H9 (cell line): ENCODE measurements at regions not wholly inside any gene's neighbourhood (a gene's known extent, or its start where the extent isn't known, plus 50 kb on each side); places are given as distances from the start of the nearest gene placed in this dataset.

Experiments
- DNase-seq: peaks from one replicate; pipeline ENCODE4 v3.0.0-alpha.2; 2017
- H2AFZ ChIP-seq: one replicate; pipeline ENCODE4 v1.6.1; 2013; ENCODE audit warnings: mild to moderate bottlenecking, low read length, control low read depth, moderate library complexity
- H2AK5ac ChIP-seq: 2 replicates; pipeline ENCODE4 v1.6.1; 2013; ENCODE audit warnings: low read length, control low read depth, mixed read lengths; ENCODE audit not compliant: insufficient read length
- H2BK120ac ChIP-seq: one replicate; pipeline ENCODE4 v1.6.1; 2013; ENCODE audit warnings: low read depth, mild to moderate bottlenecking, low read length, control low read depth, inconsistent platforms; ENCODE audit not compliant: poor library complexity, severe bottlenecking
- H2BK12ac ChIP-seq: 2 replicates; pipeline ENCODE4 v1.6.1; 2013; ENCODE audit warnings: low read length, control low read depth, mixed read lengths, low read depth; ENCODE audit not compliant: insufficient read length
- H2BK15ac ChIP-seq: 2 replicates; pipeline ENCODE4 v1.6.1; 2013; ENCODE audit warnings: low read depth, low read length, control low read depth
- H2BK20ac ChIP-seq: one replicate; pipeline ENCODE4 v1.6.1; 2013; ENCODE audit warnings: low read depth, mild to moderate bottlenecking, low read length, control low read depth, inconsistent platforms; ENCODE audit not compliant: poor library complexity, severe bottlenecking
- H2BK5ac ChIP-seq: 2 replicates; pipeline ENCODE4 v1.6.1; 2013; ENCODE audit warnings: low read length, control low read depth, mixed read lengths; ENCODE audit not compliant: insufficient read length
- H3K14ac ChIP-seq: 2 replicates; pipeline ENCODE4 v1.6.1; 2013; ENCODE audit warnings: low read length, control low read depth; ENCODE audit not compliant: insufficient read depth
- H3K18ac ChIP-seq: 2 replicates; pipeline ENCODE4 v1.6.1; 2013; ENCODE audit warnings: low read depth, mild to moderate bottlenecking, mixed read lengths, low read length, control low read depth; ENCODE audit not compliant: insufficient read length
- H3K23ac ChIP-seq: 2 replicates; pipeline ENCODE4 v1.6.1; 2013; ENCODE audit warnings: low read length, control low read depth, mixed read lengths, low read depth; ENCODE audit not compliant: insufficient read length
- H3K23me2 ChIP-seq: 2 replicates; pipeline ENCODE4 v1.6.1; 2013; ENCODE audit warnings: low read depth, mild to moderate bottlenecking, mixed read lengths, low read length, control low read depth; ENCODE audit not compliant: insufficient read length, poor library complexity, severe bottlenecking
- H3K27ac ChIP-seq: 2 replicates; pipeline ENCODE4 v1.5.1; 2013; ENCODE audit warnings: low read length, control low read depth, mixed read lengths, low read depth; ENCODE audit not compliant: insufficient read length
- H3K27me3 ChIP-seq: 2 replicates; pipeline ENCODE4 v1.6.1; 2013; ENCODE audit warnings: low read length, control low read depth, inconsistent platforms; ENCODE audit not compliant: insufficient read depth
- H3K4ac ChIP-seq: 2 replicates; pipeline ENCODE4 v1.6.1; 2013; ENCODE audit warnings: low read depth, mild to moderate bottlenecking, control low read depth, inconsistent platforms, low read length, moderate library complexity
- H3K4me1 ChIP-seq: 2 replicates; pipeline ENCODE4 v1.6.1; 2013; ENCODE audit warnings: low read length, control low read depth, inconsistent platforms; ENCODE audit not compliant: insufficient read depth
- H3K4me2 ChIP-seq: 2 replicates; pipeline ENCODE4 v1.6.1; 2013; ENCODE audit warnings: low read length, control low read depth, mixed read lengths; ENCODE audit not compliant: insufficient read length, insufficient read depth
- H3K56ac ChIP-seq: 2 replicates; pipeline ENCODE4 v1.6.1; 2013; ENCODE audit warnings: low read depth, mild to moderate bottlenecking, mixed read lengths, low read length, control low read depth; ENCODE audit not compliant: insufficient read length
- H3K79me1 ChIP-seq: 2 replicates; pipeline ENCODE4 v1.6.1; 2013; ENCODE audit warnings: low read depth, mild to moderate bottlenecking, moderate library complexity, low read length, control low read depth, inconsistent platforms; ENCODE audit not compliant: insufficient read depth, poor library complexity, severe bottlenecking
- H3K79me2 ChIP-seq: 2 replicates; pipeline ENCODE4 v1.6.1; 2013; ENCODE audit warnings: low read length, control low read depth, inconsistent platforms; ENCODE audit not compliant: insufficient read depth
- H3K9ac ChIP-seq: 2 replicates; pipeline ENCODE4 v1.6.1; 2013; ENCODE audit warnings: low read length, control low read depth, mixed read lengths; ENCODE audit not compliant: insufficient read length; ENCODE audit errors: extremely low read depth
- H3K9me3 ChIP-seq: one replicate; pipeline ENCODE4 v1.6.1; 2013; ENCODE audit warnings: low read depth, low read length, inconsistent platforms; ENCODE audit not compliant: control insufficient read depth
- H3T11ph ChIP-seq: one replicate; pipeline ENCODE4 v1.6.1; 2013; ENCODE audit warnings: mild to moderate bottlenecking, low read length, control low read depth, inconsistent platforms
- H4K20me1 ChIP-seq: one replicate; pipeline ENCODE4 v1.6.1; 2013; ENCODE audit not compliant: control insufficient read depth, insufficient read length, insufficient read depth
- H4K5ac ChIP-seq: 2 replicates; pipeline ENCODE4 v1.6.1; 2013; ENCODE audit warnings: low read depth, mild to moderate bottlenecking, mixed read lengths, low read length, control low read depth; ENCODE audit not compliant: insufficient read length
- H4K8ac ChIP-seq: replicated peaks from 2 replicates; pipeline ENCODE4 v1.6.1; 2013; ENCODE audit warnings: low read length, control low read depth, mixed read lengths, low read depth; ENCODE audit not compliant: insufficient read length
- H4K91ac ChIP-seq: 2 replicates; pipeline ENCODE4 v1.6.1; 2013; ENCODE audit warnings: low read depth, mild to moderate bottlenecking, moderate library complexity, mixed read lengths, low read length, control low read depth; ENCODE audit not compliant: insufficient read length
- H3K27ac Mint-ChIP-seq, 3 experiments: 2 replicates in 2 of 3; 3 replicates in 1 of 3; pipeline ENCODE4 v1.8.0; 2020 to 2021; ENCODE audit warnings: mixed read lengths in 3 of 3, mild to moderate bottlenecking in 1 of 3, moderate library complexity in 1 of 3
- H3K27me3 Mint-ChIP-seq: 2 replicates; pipeline ENCODE4 v1.8.0; 2021; ENCODE audit warnings: low read depth, mild to moderate bottlenecking, moderate library complexity, mixed read lengths
- H3K36me3 Mint-ChIP-seq, 3 experiments: 2 replicates in 2 of 3; 3 replicates in 1 of 3; pipeline ENCODE4 v1.8.0; 2020 to 2021; ENCODE audit warnings: low read depth in 3 of 3, mixed read lengths in 3 of 3; ENCODE audit not compliant: insufficient read depth in 1 of 3
- H3K4me1 Mint-ChIP-seq, 2 experiments: 2 replicates each; pipeline ENCODE4 v1.8.0; 2020; ENCODE audit warnings: mixed read lengths in 2 of 2
- H3K4me3 Mint-ChIP-seq, 2 experiments: 2 replicates in 1 of 2; 3 replicates in 1 of 2; pipeline ENCODE4 v1.8.0; 2020 to 2021; ENCODE audit warnings: mild to moderate bottlenecking in 2 of 2, mixed read lengths in 2 of 2, moderate library complexity in 1 of 2
- H3K9me3 Mint-ChIP-seq, 2 experiments: 2 replicates in 1 of 2; 3 replicates in 1 of 2; pipeline ENCODE4 v1.8.0; 2020; ENCODE audit warnings: mild to moderate bottlenecking in 2 of 2, mixed read lengths in 2 of 2, moderate library complexity in 1 of 2
- CTCF ChIP-seq: fragments of 200-600 bp; sonication (generic); conservative IDR thresholded peaks from 3 replicates; pipeline ENCODE4 v1.8.0; 2021; ENCODE audit warnings: antibody characterized with exemption, mild to moderate bottlenecking
- WGBS: extraction: QIAGEN DNeasy Blood & Tissue Kit; methylation state at CpG from one replicate; pipeline ENCODE4 v1.1.7; 2013; ENCODE audit warnings: missing lambda C conversion rate, low lambda C conversion rate, mixed read lengths; ENCODE audit not compliant: insufficient read length; ENCODE audit errors: extremely low coverage; 5-methylcytosine and 5-hydroxymethylcytosine counted together

- H3K9me3 ChIP-seq = no peaks in the 10 kb centered on the region
Observed at GRCh38 chr13:97780486-97780885, 173.0 kb upstream of the IPO5 start.

More at GRCh38 chr13:97780486-97780885, 173.0 kb upstream of the IPO5 start:
- no peak for DNase-seq
- no peak overlapping the region for H4K5ac ChIP-seq
- no peak overlapping the region for H3K23ac ChIP-seq
- no peaks in the 10 kb centered on the region for H3K79me1 ChIP-seq
- no peaks in the 10 kb centered on the region for H3K23me2 ChIP-seq
- peaks cover 3% of the 10 kb centered on the region for H3K27me3 Mint-ChIP-seq
- H3K9ac ChIP-seq = no peak overlapping the region
- H4K91ac ChIP-seq = no peak overlapping the region
- H3K27ac Mint-ChIP-seq = no peak overlapping the region
- no peak overlapping the region for H3K27ac ChIP-seq
- no peaks in the 10 kb centered on the region for H3K27me3 ChIP-seq
- no peak overlapping the region for H3K56ac ChIP-seq
- H3K4me1 ChIP-seq = no peaks in the 10 kb centered on the region
- no peaks in the 10 kb centered on the region for H4K20me1 ChIP-seq
- no peak overlapping the region for H3K4ac ChIP-seq
- H2BK12ac ChIP-seq = no peak overlapping the region
- TF ChIP-seq CTCF = no peak
- no peak overlapping the region for H2BK5ac ChIP-seq
- no peak overlapping the region for H3K4me2 ChIP-seq
- no peak overlapping the region for H2AK5ac ChIP-seq
- H3T11ph ChIP-seq = no peak overlapping the region
- H2BK15ac ChIP-seq = no peak overlapping the region
- no peaks in the 10 kb centered on the region for H3K4me1 Mint-ChIP-seq
- no peak overlapping the region for H2BK20ac ChIP-seq
- H3K4me3 Mint-ChIP-seq = no peak overlapping the region
- no peak overlapping the region for H3K14ac ChIP-seq
- H2AFZ ChIP-seq = no peak overlapping the region
- no peak overlapping the region for H2BK120ac ChIP-seq
- H3K79me2 ChIP-seq = no peaks in the 10 kb centered on the region
- peaks cover 5 to 11% of the 10 kb centered on the region in 2 experiments; a peak in 3 of 5 replicates for H3K9me3 Mint-ChIP-seq
- no peaks in the 10 kb centered on the region; a peak in 1 of 7 replicates for H3K36me3 Mint-ChIP-seq
- no peak overlapping the region for H4K8ac ChIP-seq
- no peak overlapping the region for H3K18ac ChIP-seq
- WGBS = no CpG with 5 or more reads among the region's 5 CpGs
